ENCODE measurements at regions not wholly inside any gene's neighbourhood (a gene's known extent, or its start where the extent isn't known, plus 50 kb on each side); places are given as distances from the start of the nearest gene placed in this dataset.

- ChIA-PET CTCF (no interaction called here), POLR2A (no interaction called here)
- H3K9me3 ChIP-seq (ENCODE audit: control insufficient read depth, insufficient read depth, low read depth, low read length) = no peaks in the 10 kb centered on the region
- no peak for TF ChIP-seq PRDM10 (tag by site-specific recombination; IDR thresholded peaks at IDR 0.05)
- no peak for TF ChIP-seq TRIM28 (IDR thresholded peaks at IDR 0.05; ENCODE audit: borderline replicate concordance, low read length)
- TF ChIP-seq ATF2 (tag by site-specific recombination; IDR thresholded peaks at IDR 0.05; ENCODE audit: low read depth) = no peak
- TF ChIP-seq ZNF843 (tag by site-specific recombination; IDR thresholded peaks at IDR 0.05) = no peak
- TF ChIP-seq ZBTB8A (tag by site-specific recombination; IDR thresholded peaks at IDR 0.05) = no peak
- no peak for TF ChIP-seq PRDM1 (tag by site-specific recombination; IDR thresholded peaks at IDR 0.05)
- no peak for TF ChIP-seq ZNF23 (tag by site-specific recombination; IDR thresholded peaks at IDR 0.05; ENCODE audit: borderline replicate concordance)
- TF ChIP-seq ZNF362 (tag by site-specific recombination; IDR thresholded peaks at IDR 0.05) = no peak
- TF ChIP-seq ZNF324 (tag by site-specific recombination; IDR thresholded peaks at IDR 0.05) = no peak
- TF ChIP-seq ZNF560 (tag by site-specific recombination; IDR thresholded peaks at IDR 0.05; ENCODE audit: borderline replicate concordance) = no peak
- no peak for TF ChIP-seq SALL2 (tag by site-specific recombination; IDR thresholded peaks at IDR 0.05; ENCODE audit: borderline replicate concordance)
- no peak for TF ChIP-seq ZNF580 (tag by site-specific recombination; IDR thresholded peaks at IDR 0.05)
- TF ChIP-seq ZBTB11 (tag by site-specific recombination; conservative IDR thresholded peaks at IDR 0.05; ENCODE audit: low read depth) = no peak
- TF ChIP-seq ZNF791 (tag by site-specific recombination; IDR thresholded peaks at IDR 0.05) = no peak
- no peak for TF ChIP-seq ZNF140 (tag by site-specific recombination; IDR thresholded peaks at IDR 0.05)
- TF ChIP-seq ZNF214 (tag by site-specific recombination; IDR thresholded peaks at IDR 0.05; ENCODE audit: borderline replicate concordance) = no peak
- TF ChIP-seq HOXD13 (CRISPR knock-in tag; IDR thresholded peaks at IDR 0.05; ENCODE audit: borderline replicate concordance) = no peak
- H3K27ac ChIP-seq (ENCODE audit: extremely low read depth, low read depth, low read length) = no peak overlapping the region
- no peak overlapping the region for H3K4me3 ChIP-seq (ENCODE audit: low read depth, low read length)
- H3K36me3 ChIP-seq (ENCODE audit: control insufficient read depth in 2 of 2, insufficient read depth in 1 of 2, low read length in 2 of 2) = no peaks in the 10 kb centered on the region
- no peaks in the 10 kb centered on the region for H3K4me1 ChIP-seq (ENCODE audit: control insufficient read depth, insufficient read depth, low read length)
Observed at GRCh38 chr7:106584914-106585759, 75.8 kb downstream of the CCDC71L start.
